Fibroblast of mammary gland (primary cell): ENCODE measurements at regions not wholly inside any gene's neighbourhood (a gene's known extent, or its start where the extent isn't known, plus 50 kb on each side); places are given as distances from the start of the nearest gene placed in this dataset.
A peak's percentile ranks its signal among the peaks of the same experiment; 100 is the strongest.

Source experiments
- DNase-seq: peaks from one replicate; pipeline ENCODE4 v3.0.0-alpha.2; 2010; ENCODE audit warnings: low read depth
- H3K4me3 ChIP-seq: 2 replicates; pipeline ENCODE4 v1.5.1; 2011; ENCODE audit warnings: low read depth, mild to moderate bottlenecking, low read length, moderate library complexity; ENCODE audit not compliant: control insufficient read depth
- TF ChIP-seq, protein P1 (sequence below): conservative IDR thresholded peaks from 2 replicates; pipeline ENCODE4 v1.5.1; 2011; ENCODE audit warnings: low read depth, low read length, inconsistent platforms; ENCODE audit not compliant: control insufficient read depth, insufficient read depth

DNA sequence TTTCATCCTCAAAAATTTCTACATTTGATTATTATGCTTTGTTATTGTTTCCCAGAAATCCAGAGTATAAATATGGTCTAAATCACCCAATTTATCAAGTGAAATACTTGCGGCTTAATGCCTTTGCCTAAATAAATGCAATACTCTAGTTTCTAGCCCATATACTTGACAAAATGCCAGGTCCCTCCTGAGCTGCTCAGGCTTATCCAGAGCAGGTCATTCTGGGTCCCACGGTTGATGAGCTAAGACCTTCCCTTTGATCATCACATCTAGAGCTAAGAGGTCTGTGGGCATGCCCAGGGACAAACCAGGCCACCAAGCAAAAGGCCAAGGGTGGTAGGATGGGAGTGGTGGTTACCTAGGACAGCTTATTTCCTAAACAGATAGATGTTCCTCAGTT, 180.1 kb downstream of the SMIM20 start:
- DNase-seq, result no peak
- no peak overlapping the region for H3K4me3 ChIP-seq
- TF ChIP-seq, protein P1, sequence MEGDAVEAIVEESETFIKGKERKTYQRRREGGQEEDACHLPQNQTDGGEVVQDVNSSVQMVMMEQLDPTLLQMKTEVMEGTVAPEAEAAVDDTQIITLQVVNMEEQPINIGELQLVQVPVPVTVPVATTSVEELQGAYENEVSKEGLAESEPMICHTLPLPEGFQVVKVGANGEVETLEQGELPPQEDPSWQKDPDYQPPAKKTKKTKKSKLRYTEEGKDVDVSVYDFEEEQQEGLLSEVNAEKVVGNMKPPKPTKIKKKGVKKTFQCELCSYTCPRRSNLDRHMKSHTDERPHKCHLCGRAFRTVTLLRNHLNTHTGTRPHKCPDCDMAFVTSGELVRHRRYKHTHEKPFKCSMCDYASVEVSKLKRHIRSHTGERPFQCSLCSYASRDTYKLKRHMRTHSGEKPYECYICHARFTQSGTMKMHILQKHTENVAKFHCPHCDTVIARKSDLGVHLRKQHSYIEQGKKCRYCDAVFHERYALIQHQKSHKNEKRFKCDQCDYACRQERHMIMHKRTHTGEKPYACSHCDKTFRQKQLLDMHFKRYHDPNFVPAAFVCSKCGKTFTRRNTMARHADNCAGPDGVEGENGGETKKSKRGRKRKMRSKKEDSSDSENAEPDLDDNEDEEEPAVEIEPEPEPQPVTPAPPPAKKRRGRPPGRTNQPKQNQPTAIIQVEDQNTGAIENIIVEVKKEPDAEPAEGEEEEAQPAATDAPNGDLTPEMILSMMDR, result no peak

DNA sequence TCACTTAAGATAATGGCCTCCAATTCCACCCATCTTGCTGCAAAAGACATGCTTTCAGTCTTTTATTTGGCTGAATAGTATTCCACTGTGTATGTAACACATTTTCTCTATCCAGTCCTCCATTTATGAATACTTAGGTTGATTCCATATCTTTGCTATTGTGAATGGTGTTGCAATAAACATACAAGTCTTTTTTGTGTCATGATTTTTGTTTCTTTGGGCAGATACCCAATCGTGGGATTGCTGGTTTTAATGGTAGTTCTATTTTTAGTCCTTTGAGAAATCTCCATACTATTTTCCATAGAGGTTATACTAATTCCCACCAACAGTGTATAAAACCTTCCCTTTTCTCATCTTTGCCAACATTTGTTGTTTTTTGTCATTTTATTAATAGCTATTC, 180.9 kb downstream of the SMIM20 start:
- no peak for DNase-seq
- TF ChIP-seq, protein P1, result no peak
- H3K4me3 ChIP-seq, result no peak overlapping the region

DNA sequence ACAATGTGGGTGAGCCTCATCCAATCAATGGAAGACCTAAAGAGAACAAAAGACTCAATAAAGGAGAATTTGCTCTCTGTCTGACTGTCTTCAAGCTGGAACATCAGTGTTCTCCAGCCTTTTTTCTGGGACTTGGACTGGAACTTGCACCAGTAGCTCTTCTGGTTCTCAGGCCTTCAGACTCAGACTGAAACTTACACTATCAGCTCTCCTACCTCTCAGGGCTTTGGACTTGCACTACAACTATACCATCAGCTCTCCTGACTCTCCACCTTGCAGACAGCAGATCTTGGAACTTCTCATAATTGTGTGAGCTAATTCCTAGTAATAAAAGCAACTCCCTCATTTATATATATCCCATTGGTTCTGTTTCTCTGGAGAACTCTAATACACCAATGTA, 185.9 kb downstream of the SMIM20 start:
- no peak overlapping the region for H3K4me3 ChIP-seq
- TF ChIP-seq, protein P1, result no peak
- DNase-seq, result no peak

DNA sequence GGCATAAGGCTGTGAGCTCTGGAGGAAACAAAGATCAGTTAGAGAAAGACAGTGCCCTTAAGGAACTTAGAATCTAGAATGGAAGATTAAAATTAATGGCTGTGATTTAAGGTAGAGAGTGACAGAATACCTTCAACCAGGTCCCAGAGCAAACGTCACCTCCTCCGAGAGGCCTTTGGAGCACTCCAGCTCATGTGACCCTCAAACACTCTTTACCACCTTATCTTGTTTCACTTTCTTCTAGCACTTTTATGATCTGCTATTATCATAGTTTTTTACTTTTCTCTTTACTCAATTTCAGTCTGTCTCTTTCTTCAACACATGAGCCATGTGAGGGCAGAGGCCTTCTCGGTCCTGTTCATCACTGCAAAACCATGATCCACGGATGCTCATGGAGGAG, 187.0 kb downstream of the SMIM20 start:
- DNase-seq, result no peak
- TF ChIP-seq, protein P1, result no peak
- no peak overlapping the region for H3K4me3 ChIP-seq

DNA sequence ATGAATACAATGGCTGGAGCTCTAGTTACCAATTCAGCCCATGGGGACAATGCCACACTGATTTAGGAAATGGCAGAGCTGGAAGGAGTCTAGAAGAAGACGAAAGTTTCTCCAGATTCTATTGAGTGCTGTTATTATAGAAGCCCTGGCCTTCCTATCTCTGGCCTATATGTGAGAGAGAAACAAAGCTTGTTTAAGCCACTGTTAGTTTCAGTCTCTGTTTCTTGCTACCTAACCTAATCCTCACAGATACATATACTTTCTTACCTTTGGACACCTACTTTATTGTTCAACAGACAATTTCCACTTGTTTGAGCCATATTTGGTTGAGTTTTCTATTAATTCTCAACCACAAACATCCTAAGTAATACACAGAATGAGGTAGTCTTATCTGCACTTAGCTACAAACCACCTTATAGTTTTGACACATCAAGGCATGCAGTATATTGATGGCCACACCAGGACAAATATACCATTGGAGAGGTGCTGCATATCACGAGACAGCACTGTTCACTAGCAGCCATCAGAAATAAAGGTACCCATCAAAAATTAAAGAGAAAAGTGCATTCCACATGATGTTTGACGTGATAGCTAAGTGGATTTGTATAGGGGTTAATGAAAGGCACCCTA, 190.2 kb downstream of the SMIM20 start:
- TF ChIP-seq, protein P1, result no peak
- no peak overlapping the region for H3K4me3 ChIP-seq
- DNase-seq, result no peak

DNA sequence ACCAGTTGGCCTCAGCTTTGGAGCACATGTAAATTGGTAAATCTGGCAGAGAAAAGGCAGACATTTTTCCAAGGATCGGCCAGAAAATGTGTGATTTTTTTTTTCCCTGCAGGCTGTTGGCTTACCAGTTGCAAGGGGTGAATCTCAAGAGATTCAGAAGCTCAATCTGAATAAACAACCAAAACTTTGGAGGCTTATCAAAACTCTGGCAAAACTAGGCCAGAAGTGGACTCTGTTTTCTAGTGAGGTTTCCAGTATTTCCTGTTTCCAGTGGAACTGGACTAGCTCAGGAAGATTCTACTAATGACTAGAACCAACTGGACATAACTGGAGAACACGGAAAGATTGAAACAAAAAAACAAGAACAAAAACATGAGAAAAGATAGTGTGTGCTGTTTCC, 191.3 kb downstream of the SMIM20 start:
- TF ChIP-seq, protein P1, result no peak
- peak; percentile 58 for DNase-seq
- H3K4me3 ChIP-seq, result no peak overlapping the region
